Prostate gland (tissue), 2 donors: ENCODE measurements at regions not wholly inside any gene's neighbourhood (a gene's known extent, or its start where the extent isn't known, plus 50 kb on each side); places are given as distances from the start of the nearest gene placed in this dataset.

Experiments
- CTCF ChIP-seq, 4 experiments: fragments of 200-600 bp in 2 of 4; fragments of 450-650 bp in 2 of 4; sonication (generic) in 2 of 4; IDR thresholded peaks; 1 replicate in 3 of 4; 2 replicates in 1 of 4; pipeline ENCODE4 v1.5.1; 2016 to 2019; ENCODE audit warnings: antibody characterized with exemption in 4 of 4, mild to moderate bottlenecking in 2 of 4, moderate library complexity in 2 of 4
- POLR2A ChIP-seq: fragments of 450-650 bp; IDR thresholded peaks from one replicate; pipeline ENCODE4 v1.6.1; 2016; ENCODE audit warnings: antibody characterized with exemption, mild to moderate bottlenecking
- POLR2AphosphoS5 ChIP-seq: sonication (generic); formaldehyde crosslinking; IDR thresholded peaks from one replicate; pipeline ENCODE4 v1.6.1; 2017; ENCODE audit warnings: antibody characterized with exemption

- TF ChIP-seq POLR2A: no peak
- no peak for TF ChIP-seq CTCF (IDR thresholded peaks at IDR 0.05)
- TF ChIP-seq POLR2AphosphoS5: no peak
These were observed 1948.4 kb upstream of the IGFBP7 start for GRCh38 chr4:59058543-59058942.
